ENCODE measurements at regions not wholly inside any gene's neighbourhood (a gene's known extent, or its start where the extent isn't known, plus 50 kb on each side); places are given as distances from the start of the nearest gene placed in this dataset.

- no peak overlapping the region for H2BK5ac ChIP-seq (ENCODE audit: low read depth, low read length, poor library complexity, severe bottlenecking)
- DNase-seq (no peak), ATAC-seq (ENCODE audit: low read depth) (no peak)
- no TSS peak for BruUV-seq (replicated peaks)
- H2AK9ac ChIP-seq (replicated peaks; ENCODE audit: low read depth, low read length, poor library complexity): no peak overlapping the region
- no peak overlapping the region for H2BK20ac ChIP-seq (ENCODE audit: low read depth, low read length)
- intact Hi-C loops (cut with micrococcal nuclease): no loop called here
- no peak overlapping the region for H3K14ac ChIP-seq (replicated peaks; ENCODE audit: low read depth, low read length)
- no peak overlapping the region for H4K5ac ChIP-seq (ENCODE audit: low read depth, low read length)
- H3K9me3 ChIP-seq (ENCODE audit: control insufficient read depth, insufficient read depth, low read length): no peaks in the 10 kb centered on the region
- H3K18ac ChIP-seq (ENCODE audit: low read depth, low read length): no peak overlapping the region
- H3K56ac ChIP-seq (ENCODE audit: extremely low read depth, insufficient read depth, low read length): no peak overlapping the region
- H3K23ac ChIP-seq (ENCODE audit: low read depth, low read length): no peak overlapping the region
- H3K4me2 ChIP-seq (ENCODE audit: low read depth, low read length): no peak overlapping the region
- H3K27ac ChIP-seq (ENCODE audit: insufficient read depth, low read length): no peak overlapping the region
- no peak overlapping the region for H2AFZ ChIP-seq (replicated peaks; ENCODE audit: low read length, poor library complexity)
- ChIA-PET CTCF (no interaction called here), POLR2A (ENCODE audit: unreplicated experiment) (interaction anchor here (0.6 kb wide), 1 partner anchor 1229 kb away, joined by 3 read pairs; no protein-coding TSS in a partner anchor)
- H3K36me3 ChIP-seq (ENCODE audit: control insufficient read depth, insufficient read depth, low read length): no peaks in the 10 kb centered on the region
- H2BK15ac ChIP-seq (ENCODE audit: low read depth, low read length): no peak overlapping the region
- no peaks in the 10 kb centered on the region for H3K27me3 ChIP-seq (ENCODE audit: control insufficient read depth, insufficient read depth, low read length)
- no peaks in the 10 kb centered on the region for H3K9me1 ChIP-seq (ENCODE audit: insufficient read depth, low read length)
- no peak overlapping the region for H2BK120ac ChIP-seq (ENCODE audit: low read depth, low read length)
- no peak overlapping the region for H4K91ac ChIP-seq (ENCODE audit: insufficient read depth, low read depth, low read length)
- in situ Hi-C loops (cut with MboI; ENCODE audit: low sequenced_read_pairs): no loop called here
- no peak overlapping the region for H3K4ac ChIP-seq (ENCODE audit: low read depth, low read length)
- TF ChIP-seq MAFK (IDR thresholded peaks at IDR 0.05; ENCODE audit: low read depth, low read length) (no peak), USF2 (IDR thresholded peaks at IDR 0.05; ENCODE audit: low read depth, low read length) (no peak), FOS (IDR thresholded peaks at IDR 0.05; ENCODE audit: low read depth, low read length) (no peak), RAD21 (IDR thresholded peaks at IDR 0.05; ENCODE audit: low read length) (no peak), RCOR1 (IDR thresholded peaks at IDR 0.05; ENCODE audit: insufficient replicate concordance, low read length) (no peak), ELK1 (IDR thresholded peaks at IDR 0.05; ENCODE audit: borderline replicate concordance, low read depth, low read length) (no peak), MXI1 (IDR thresholded peaks at IDR 0.05; ENCODE audit: borderline replicate concordance, low read depth, low read length) (no peak), CTCF (conservative IDR thresholded peaks at IDR 0.05; ENCODE audit: low read depth, low read length) (no peak), CEBPB (IDR thresholded peaks at IDR 0.05; ENCODE audit: low read depth, low read length) (no peak), SMC3 (IDR thresholded peaks at IDR 0.05; ENCODE audit: low read depth, low read length) (no peak), CHD1 (IDR thresholded peaks at IDR 0.05; ENCODE audit: low read depth, low read length) (no peak), BHLHE40 (IDR thresholded peaks at IDR 0.05; ENCODE audit: low read depth, low read length) (no peak), POLR2A (IDR thresholded peaks at IDR 0.05; ENCODE audit: low read depth, low read length) (no peak), MAZ (IDR thresholded peaks at IDR 0.05; ENCODE audit: borderline replicate concordance, low read depth, low read length) (no peak), RFX5 (IDR thresholded peaks at IDR 0.05; ENCODE audit: low read depth, low read length) (no peak), NFE2L2 (IDR thresholded peaks at IDR 0.05; ENCODE audit: low read depth, low read length) (no peak)
- H3K4me1 ChIP-seq (ENCODE audit: control insufficient read depth, insufficient read depth, low read length): peaks cover 6% of the 10 kb centered on the region
- H3K4me3 ChIP-seq (ENCODE audit: insufficient read depth, low read depth, low read length): no peak overlapping the region
- dilution Hi-C loops (cut with HindIII; ENCODE audit: low sequenced_read_pairs, unreplicated experiment): no loop called here
- H2AK5ac ChIP-seq (ENCODE audit: low read depth, low read length): no peak overlapping the region
- H4K8ac ChIP-seq (ENCODE audit: low read depth in 2 of 2, low read length in 2 of 2): no peak overlapping the region
- H4K20me1 ChIP-seq (ENCODE audit: insufficient read depth, low read length): no peaks in the 10 kb centered on the region
- no peak overlapping the region for H3K9ac ChIP-seq (ENCODE audit: low read depth, low read length)
- H3K79me1 ChIP-seq (ENCODE audit: low read depth in 1 of 2, low read length in 2 of 2): no peaks in the 10 kb centered on the region
Observed at GRCh38 chr5:111966290-111966689, 209.3 kb upstream of the NREP start.
